DOHH2 (cell line): ENCODE measurements at regions not wholly inside any gene's neighbourhood (a gene's known extent, or its start where the extent isn't known, plus 50 kb on each side); places are given as distances from the start of the nearest gene placed in this dataset.

Experiments
- H3F3A ChIP-seq: fragments of 200-600 bp; sonication (generic), shearing (Covaris generic); 2 replicates; pipeline ENCODE4 v1.6.0; 2016; ENCODE audit warnings: antibody characterized with exemption, mild to moderate bottlenecking; ENCODE audit not compliant: control insufficient read depth, insufficient read depth
- H3K27ac ChIP-seq: fragments of 200-600 bp; sonication (generic); 2 replicates; pipeline ENCODE4 v1.5.1; 2014; ENCODE audit warnings: low read depth, mild to moderate bottlenecking, low read length, moderate library complexity
- H3K27me3 ChIP-seq: fragments of 200-600 bp; sonication (generic); 2 replicates; pipeline ENCODE4 v1.6.1; 2014; ENCODE audit warnings: mild to moderate bottlenecking, low read length, mixed read lengths; ENCODE audit not compliant: control insufficient read depth
- H3K36me3 ChIP-seq: fragments of 200-600 bp; sonication (generic); 2 replicates; pipeline ENCODE4 v1.6.1; 2014; ENCODE audit warnings: mild to moderate bottlenecking, low read length, moderate library complexity, mixed read lengths; ENCODE audit not compliant: control insufficient read depth
- H3K4me1 ChIP-seq: fragments of 200-600 bp; sonication (generic); 2 replicates; pipeline ENCODE4 v1.6.1; 2014; ENCODE audit warnings: mild to moderate bottlenecking, low read length, mixed read lengths; ENCODE audit not compliant: control insufficient read depth
- H3K4me2 ChIP-seq: fragments of 200-600 bp; sonication (generic); 2 replicates; pipeline ENCODE4 v1.6.0; 2014; ENCODE audit warnings: mild to moderate bottlenecking, low read length, moderate library complexity
- H3K4me3 ChIP-seq: fragments of 200-600 bp; sonication (generic); 2 replicates; pipeline ENCODE4 v1.5.1; 2014; ENCODE audit warnings: mild to moderate bottlenecking, low read length, mixed read lengths
- H3K79me2 ChIP-seq: fragments of 200-600 bp; sonication (generic); 2 replicates; pipeline ENCODE4 v1.6.1; 2014; ENCODE audit warnings: mild to moderate bottlenecking, low read length, mixed read lengths; ENCODE audit not compliant: control insufficient read depth
- H3K9me2 ChIP-seq: fragments of 200-600 bp; sonication (generic); replicated peaks from 2 replicates; pipeline ENCODE4 v1.6.1; 2014; ENCODE audit warnings: mild to moderate bottlenecking, low read length, mixed read lengths; ENCODE audit not compliant: control insufficient read depth
- H3K9me3 ChIP-seq: fragments of 200-600 bp; sonication (generic); 2 replicates; pipeline ENCODE4 v1.6.1; 2014; ENCODE audit warnings: antibody characterized with exemption, low read length, mixed read lengths; ENCODE audit not compliant: control insufficient read depth, insufficient read depth
- H4K20me1 ChIP-seq: fragments of 200-600 bp; sonication (generic); 2 replicates; pipeline ENCODE4 v1.6.0; 2014; ENCODE audit warnings: low read depth, mild to moderate bottlenecking, antibody characterized with exemption, low read length, moderate library complexity; ENCODE audit not compliant: control insufficient read depth, insufficient read depth
- CTCF ChIP-seq: fragments of 200-600 bp; sonication (generic); IDR thresholded peaks from one replicate; pipeline ENCODE4 v1.5.1; 2014; ENCODE audit warnings: antibody characterized with exemption, mild to moderate bottlenecking, low read depth, low read length; ENCODE audit not compliant: poor library complexity, severe bottlenecking
- EZH2phosphoT487 ChIP-seq: fragments of 200-600 bp; sonication (generic); IDR thresholded peaks from 2 replicates; pipeline ENCODE4 v1.6.1; 2017; ENCODE audit warnings: borderline replicate concordance, mild to moderate bottlenecking, antibody characterized with exemption, low read length, moderate library complexity, mixed read lengths

GRCh38 chr20:60529149-60529548 is 570.9 kb downstream of the CDH26 start:
- no peaks in the 10 kb centered on the region for H3K36me3 ChIP-seq
- no peaks in the 10 kb centered on the region for H3K9me2 ChIP-seq
- no peaks in the 10 kb centered on the region for H3K9me3 ChIP-seq
- H3K4me1 ChIP-seq, result no peaks in the 10 kb centered on the region
- H3K27ac ChIP-seq, result no peak overlapping the region
- no peaks in the 10 kb centered on the region for H3K79me2 ChIP-seq
- no peaks in the 10 kb centered on the region for H3K27me3 ChIP-seq
- no peak overlapping the region for H3K4me2 ChIP-seq
- H3F3A ChIP-seq, result no peaks in the 10 kb centered on the region
- no peak overlapping the region for H3K4me3 ChIP-seq
- H4K20me1 ChIP-seq, result no peaks in the 10 kb centered on the region
- TF ChIP-seq CTCF (no peak), EZH2phosphoT487 (no peak)

GRCh38 chr20:60535211-60535610 is 577.0 kb downstream of the CDH26 start:
- Histone ChIP-seq H4K20me1 (no peaks in the 10 kb centered on the region), H3K9me3 (no peaks in the 10 kb centered on the region), H3K27me3 (no peaks in the 10 kb centered on the region), H3K27ac (no peak overlapping the region), H3K4me1 (no peaks in the 10 kb centered on the region), H3F3A (no peaks in the 10 kb centered on the region), H3K9me2 (no peaks in the 10 kb centered on the region), H3K4me2 (no peak overlapping the region), H3K36me3 (no peaks in the 10 kb centered on the region), H3K79me2 (no peaks in the 10 kb centered on the region), H3K4me3 (no peak overlapping the region)
- no peak for TF ChIP-seq CTCF
- no peak for TF ChIP-seq EZH2phosphoT487

- Histone ChIP-seq H3F3A (no peaks in the 10 kb centered on the region), H3K9me2 (no peaks in the 10 kb centered on the region), H3K36me3 (no peaks in the 10 kb centered on the region), H4K20me1 (no peaks in the 10 kb centered on the region), H3K4me3 (no peak overlapping the region), H3K4me1 (no peaks in the 10 kb centered on the region), H3K27me3 (no peaks in the 10 kb centered on the region), H3K4me2 (no peak overlapping the region), H3K9me3 (no peaks in the 10 kb centered on the region), H3K27ac (no peak overlapping the region), H3K79me2 (no peaks in the 10 kb centered on the region)
- TF ChIP-seq CTCF (no peak), EZH2phosphoT487 (no peak)
Observed at GRCh38 chr20:60540591-60540990, 582.4 kb downstream of the CDH26 start.

- TF ChIP-seq EZH2phosphoT487, result no peak
- TF ChIP-seq CTCF, result no peak
- H3K36me3 ChIP-seq, result no peaks in the 10 kb centered on the region
- no peaks in the 10 kb centered on the region for H4K20me1 ChIP-seq
- H3K4me2 ChIP-seq, result no peak overlapping the region
- no peaks in the 10 kb centered on the region for H3K9me3 ChIP-seq
- H3K9me2 ChIP-seq, result no peaks in the 10 kb centered on the region
- H3K27me3 ChIP-seq, result no peaks in the 10 kb centered on the region
- H3K4me3 ChIP-seq, result no peak overlapping the region
- no peaks in the 10 kb centered on the region for H3K79me2 ChIP-seq
- H3K4me1 ChIP-seq, result no peaks in the 10 kb centered on the region
- no peaks in the 10 kb centered on the region for H3F3A ChIP-seq
- no peak overlapping the region for H3K27ac ChIP-seq
Observed at GRCh38 chr20:60541991-60542390, 583.8 kb downstream of the CDH26 start.
